HepG2 (cell line): ENCODE measurements at regions not wholly inside any gene's neighbourhood (a gene's known extent, or its start where the extent isn't known, plus 50 kb on each side); places are given as distances from the start of the nearest gene placed in this dataset.
A peak's percentile ranks its signal among the peaks of the same experiment; 100 is the strongest.

ENCODE experiments used
- NFKBIZ ChIP-seq: IDR thresholded peaks from 2 replicates; pipeline ENCODE4 v1.6.1; 2018; ENCODE audit warnings: missing genetic modification reagents, missing compliant biosample characterization
- PRDM15 ChIP-seq: sonication (generic); formaldehyde crosslinking; IDR thresholded peaks from 2 replicates; pipeline ENCODE4 v1.4.0; 2020; ENCODE audit warnings: missing genetic modification reagents
- RAD21 ChIP-seq: fragments of 450-650 bp; formaldehyde crosslinking; IDR thresholded peaks from 2 replicates; pipeline ENCODE4 v1.5.0; 2020; ENCODE audit warnings: mild to moderate bottlenecking
- SP5 ChIP-seq: IDR thresholded peaks from 2 replicates; pipeline ENCODE4 v1.6.1; 2016; ENCODE audit warnings: low read depth, borderline replicate concordance
- SRF ChIP-seq: IDR thresholded peaks from 2 replicates; pipeline ENCODE4 v1.6.1; 2011; ENCODE audit warnings: mild to moderate bottlenecking, low read depth, low read length, moderate library complexity
- STAT5B ChIP-seq: sonication (generic); formaldehyde crosslinking; IDR thresholded peaks from 2 replicates; pipeline ENCODE4 v1.4.0; 2020; ENCODE audit warnings: missing genetic modification reagents
- ZBTB20 ChIP-seq: sonication (generic); formaldehyde crosslinking; IDR thresholded peaks from 2 replicates; pipeline ENCODE4 v1.8.1; 2023; ENCODE audit warnings: missing genetic modification reagents, low read depth, mild to moderate bottlenecking, borderline replicate concordance
- ZBTB8A ChIP-seq: sonication (generic); formaldehyde crosslinking; IDR thresholded peaks from 2 replicates; pipeline ENCODE4 v1.4.0; 2020; ENCODE audit warnings: mild to moderate bottlenecking, low read depth, missing genetic modification reagents, borderline replicate concordance
- ZFP37 ChIP-seq: sonication (generic); formaldehyde crosslinking; IDR thresholded peaks from 2 replicates; pipeline ENCODE4 v1.4.0; 2020; ENCODE audit warnings: missing genetic modification reagents, borderline replicate concordance
- ZNF275 ChIP-seq: sonication (generic); formaldehyde crosslinking; IDR thresholded peaks from 2 replicates; pipeline ENCODE4 v1.8.0; 2022; ENCODE audit warnings: missing genetic modification reagents, mild to moderate bottlenecking, inconsistent platforms, borderline replicate concordance
- ZNF598 ChIP-seq: sonication (generic); formaldehyde crosslinking; IDR thresholded peaks from 2 replicates; pipeline ENCODE4 v1.5.1; 2020; ENCODE audit warnings: mild to moderate bottlenecking, missing genetic modification reagents, borderline replicate concordance
- ZNF747 ChIP-seq: sonication (generic); formaldehyde crosslinking; IDR thresholded peaks from 2 replicates; pipeline ENCODE4 v1.8.1; 2023; ENCODE audit warnings: missing genetic modification reagents, mild to moderate bottlenecking, borderline replicate concordance
- ZXDC ChIP-seq: sonication (generic); formaldehyde crosslinking; IDR thresholded peaks from 2 replicates; pipeline ENCODE4 v1.5.0; 2020; ENCODE audit warnings: mild to moderate bottlenecking, missing genetic modification reagents
- TF ChIP-seq, protein P1 (sequence below): sonication (generic); IDR thresholded peaks from 2 replicates; pipeline ENCODE4 v1.6.1; 2016; ENCODE audit warnings: low read depth, borderline replicate concordance
- TF ChIP-seq, protein P2 (sequence below): sonication (generic); formaldehyde crosslinking; IDR thresholded peaks from 2 replicates; pipeline ENCODE4 v1.4.0; 2020; ENCODE audit warnings: missing genetic modification reagents

GRCh38 chr4:123478859-123479345 is 82.3 kb downstream of the SPRY1 start (continued):
- TF ChIP-seq PRDM15 (CRISPR knock-in tag) (peak; percentile 73), RAD21 (CRISPR knock-in tag) (peak; percentile 79), SP5 (CRISPR knock-in tag) (peak; percentile 94), STAT5B (peak; percentile 94), SRF (0 out of 2 replicates have a peak, but pooled peaks have one; percentile 19), ZNF275 (CRISPR knock-in tag) (peak; percentile 93; the same call in 1 of the 2 replicates), ZBTB8A (CRISPR knock-in tag) (no peak), ZXDC (CRISPR knock-in tag) (no peak; the same call in 1 of the 2 replicates), NFKBIZ (CRISPR knock-in tag) (peak; percentile 99), ZNF747 (CRISPR knock-in tag) (peak; percentile 38; the same call in 1 of the 2 replicates), ZNF598 (CRISPR knock-in tag) (peak; percentile 32; the same call in 1 of the 2 replicates), ZFP37 (CRISPR knock-in tag) (peak; percentile 51; the same call in 1 of the 2 replicates), ZBTB20 (CRISPR knock-in tag) (peak; percentile 97)
- TF ChIP-seq, protein P1, sequence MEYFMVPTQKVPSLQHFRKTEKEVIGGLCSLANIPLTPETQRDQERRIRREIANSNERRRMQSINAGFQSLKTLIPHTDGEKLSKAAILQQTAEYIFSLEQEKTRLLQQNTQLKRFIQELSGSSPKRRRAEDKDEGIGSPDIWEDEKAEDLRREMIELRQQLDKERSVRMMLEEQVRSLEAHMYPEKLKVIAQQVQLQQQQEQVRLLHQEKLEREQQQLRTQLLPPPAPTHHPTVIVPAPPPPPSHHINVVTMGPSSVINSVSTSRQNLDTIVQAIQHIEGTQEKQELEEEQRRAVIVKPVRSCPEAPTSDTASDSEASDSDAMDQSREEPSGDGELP, result peak; percentile 100
- TF ChIP-seq, protein P2, sequence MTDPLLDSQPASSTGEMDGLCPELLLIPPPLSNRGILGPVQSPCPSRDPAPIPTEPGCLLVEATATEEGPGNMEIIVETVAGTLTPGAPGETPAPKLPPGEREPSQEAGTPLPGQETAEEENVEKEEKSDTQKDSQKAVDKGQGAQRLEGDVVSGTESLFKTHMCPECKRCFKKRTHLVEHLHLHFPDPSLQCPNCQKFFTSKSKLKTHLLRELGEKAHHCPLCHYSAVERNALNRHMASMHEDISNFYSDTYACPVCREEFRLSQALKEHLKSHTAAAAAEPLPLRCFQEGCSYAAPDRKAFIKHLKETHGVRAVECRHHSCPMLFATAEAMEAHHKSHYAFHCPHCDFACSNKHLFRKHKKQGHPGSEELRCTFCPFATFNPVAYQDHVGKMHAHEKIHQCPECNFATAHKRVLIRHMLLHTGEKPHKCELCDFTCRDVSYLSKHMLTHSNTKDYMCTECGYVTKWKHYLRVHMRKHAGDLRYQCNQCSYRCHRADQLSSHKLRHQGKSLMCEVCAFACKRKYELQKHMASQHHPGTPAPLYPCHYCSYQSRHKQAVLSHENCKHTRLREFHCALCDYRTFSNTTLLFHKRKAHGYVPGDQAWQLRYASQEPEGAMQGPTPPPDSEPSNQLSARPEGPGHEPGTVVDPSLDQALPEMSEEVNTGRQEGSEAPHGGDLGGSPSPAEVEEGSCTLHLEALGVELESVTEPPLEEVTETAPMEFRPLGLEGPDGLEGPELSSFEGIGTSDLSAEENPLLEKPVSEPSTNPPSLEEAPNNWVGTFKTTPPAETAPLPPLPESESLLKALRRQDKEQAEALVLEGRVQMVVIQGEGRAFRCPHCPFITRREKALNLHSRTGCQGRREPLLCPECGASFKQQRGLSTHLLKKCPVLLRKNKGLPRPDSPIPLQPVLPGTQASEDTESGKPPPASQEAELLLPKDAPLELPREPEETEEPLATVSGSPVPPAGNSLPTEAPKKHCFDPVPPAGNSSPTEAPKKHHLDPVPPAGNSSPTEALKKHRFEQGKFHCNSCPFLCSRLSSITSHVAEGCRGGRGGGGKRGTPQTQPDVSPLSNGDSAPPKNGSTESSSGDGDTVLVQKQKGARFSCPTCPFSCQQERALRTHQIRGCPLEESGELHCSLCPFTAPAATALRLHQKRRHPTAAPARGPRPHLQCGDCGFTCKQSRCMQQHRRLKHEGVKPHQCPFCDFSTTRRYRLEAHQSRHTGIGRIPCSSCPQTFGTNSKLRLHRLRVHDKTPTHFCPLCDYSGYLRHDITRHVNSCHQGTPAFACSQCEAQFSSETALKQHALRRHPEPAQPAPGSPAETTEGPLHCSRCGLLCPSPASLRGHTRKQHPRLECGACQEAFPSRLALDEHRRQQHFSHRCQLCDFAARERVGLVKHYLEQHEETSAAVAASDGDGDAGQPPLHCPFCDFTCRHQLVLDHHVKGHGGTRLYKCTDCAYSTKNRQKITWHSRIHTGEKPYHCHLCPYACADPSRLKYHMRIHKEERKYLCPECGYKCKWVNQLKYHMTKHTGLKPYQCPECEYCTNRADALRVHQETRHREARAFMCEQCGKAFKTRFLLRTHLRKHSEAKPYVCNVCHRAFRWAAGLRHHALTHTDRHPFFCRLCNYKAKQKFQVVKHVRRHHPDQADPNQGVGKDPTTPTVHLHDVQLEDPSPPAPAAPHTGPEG, result peak; percentile 88; the same call in 1 of the 2 replicates
